ENCODE measurements at regions not wholly inside any gene's neighbourhood (a gene's known extent, or its start where the extent isn't known, plus 50 kb on each side); places are given as distances from the start of the nearest gene placed in this dataset.

GRCh38 chr2:125224188-125224587 is 1199.1 kb downstream of the CNTNAP5 start:
- TF ChIP-seq CTCF (IDR thresholded peaks at IDR 0.05) (no peak), POLR2A (IDR thresholded peaks at IDR 0.05) (no peak)
